ENCODE measurements at regions not wholly inside any gene's neighbourhood (a gene's known extent, or its start where the extent isn't known, plus 50 kb on each side); places are given as distances from the start of the nearest gene placed in this dataset.

DNA sequence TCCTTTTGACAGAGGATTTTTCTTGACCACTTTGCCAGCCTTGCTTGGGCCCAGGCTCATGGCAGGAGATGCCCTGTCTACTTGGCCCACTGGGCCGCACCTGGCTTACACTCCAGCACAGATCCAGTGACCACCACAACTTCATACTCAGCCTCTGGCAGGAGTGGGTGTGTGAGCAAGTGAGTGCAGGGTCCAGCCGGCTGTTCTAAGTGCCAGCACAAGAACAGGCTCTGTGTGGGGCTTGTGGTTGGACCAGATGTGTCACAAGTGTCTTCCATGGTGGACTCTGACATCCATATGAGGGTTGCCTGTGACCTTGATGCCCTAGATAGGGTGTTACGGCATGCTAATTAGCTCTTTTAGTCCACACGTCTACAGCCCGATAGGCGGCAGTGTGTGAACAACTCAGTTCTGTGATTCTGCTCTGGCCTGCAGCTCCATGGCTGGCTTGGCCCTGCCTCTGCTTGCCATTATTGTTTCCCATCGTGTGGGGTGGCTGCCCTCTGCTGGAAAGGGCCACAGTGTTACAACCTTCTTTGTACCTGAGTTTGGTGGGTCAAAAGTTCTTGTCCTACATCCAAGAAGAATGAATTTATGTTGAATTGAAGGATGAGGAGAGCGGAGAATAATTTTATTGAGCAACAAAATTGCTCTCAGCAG lies 1089.1 kb downstream of the SLC6A15 start:
- TF ChIP-seq, protein P1, sequence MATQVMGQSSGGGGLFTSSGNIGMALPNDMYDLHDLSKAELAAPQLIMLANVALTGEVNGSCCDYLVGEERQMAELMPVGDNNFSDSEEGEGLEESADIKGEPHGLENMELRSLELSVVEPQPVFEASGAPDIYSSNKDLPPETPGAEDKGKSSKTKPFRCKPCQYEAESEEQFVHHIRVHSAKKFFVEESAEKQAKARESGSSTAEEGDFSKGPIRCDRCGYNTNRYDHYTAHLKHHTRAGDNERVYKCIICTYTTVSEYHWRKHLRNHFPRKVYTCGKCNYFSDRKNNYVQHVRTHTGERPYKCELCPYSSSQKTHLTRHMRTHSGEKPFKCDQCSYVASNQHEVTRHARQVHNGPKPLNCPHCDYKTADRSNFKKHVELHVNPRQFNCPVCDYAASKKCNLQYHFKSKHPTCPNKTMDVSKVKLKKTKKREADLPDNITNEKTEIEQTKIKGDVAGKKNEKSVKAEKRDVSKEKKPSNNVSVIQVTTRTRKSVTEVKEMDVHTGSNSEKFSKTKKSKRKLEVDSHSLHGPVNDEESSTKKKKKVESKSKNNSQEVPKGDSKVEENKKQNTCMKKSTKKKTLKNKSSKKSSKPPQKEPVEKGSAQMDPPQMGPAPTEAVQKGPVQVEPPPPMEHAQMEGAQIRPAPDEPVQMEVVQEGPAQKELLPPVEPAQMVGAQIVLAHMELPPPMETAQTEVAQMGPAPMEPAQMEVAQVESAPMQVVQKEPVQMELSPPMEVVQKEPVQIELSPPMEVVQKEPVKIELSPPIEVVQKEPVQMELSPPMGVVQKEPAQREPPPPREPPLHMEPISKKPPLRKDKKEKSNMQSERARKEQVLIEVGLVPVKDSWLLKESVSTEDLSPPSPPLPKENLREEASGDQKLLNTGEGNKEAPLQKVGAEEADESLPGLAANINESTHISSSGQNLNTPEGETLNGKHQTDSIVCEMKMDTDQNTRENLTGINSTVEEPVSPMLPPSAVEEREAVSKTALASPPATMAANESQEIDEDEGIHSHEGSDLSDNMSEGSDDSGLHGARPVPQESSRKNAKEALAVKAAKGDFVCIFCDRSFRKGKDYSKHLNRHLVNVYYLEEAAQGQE (tag by site-specific recombination; IDR thresholded peaks at IDR 0.05) = no peak
- TF ChIP-seq ZBTB17 (tag by site-specific recombination; IDR thresholded peaks at IDR 0.05) (no peak), ZNF548 (tag by site-specific recombination; IDR thresholded peaks at IDR 0.05) (no peak), ZNF514 (tag by site-specific recombination; IDR thresholded peaks at IDR 0.05) (no peak)
- TF ChIP-seq, protein P2, sequence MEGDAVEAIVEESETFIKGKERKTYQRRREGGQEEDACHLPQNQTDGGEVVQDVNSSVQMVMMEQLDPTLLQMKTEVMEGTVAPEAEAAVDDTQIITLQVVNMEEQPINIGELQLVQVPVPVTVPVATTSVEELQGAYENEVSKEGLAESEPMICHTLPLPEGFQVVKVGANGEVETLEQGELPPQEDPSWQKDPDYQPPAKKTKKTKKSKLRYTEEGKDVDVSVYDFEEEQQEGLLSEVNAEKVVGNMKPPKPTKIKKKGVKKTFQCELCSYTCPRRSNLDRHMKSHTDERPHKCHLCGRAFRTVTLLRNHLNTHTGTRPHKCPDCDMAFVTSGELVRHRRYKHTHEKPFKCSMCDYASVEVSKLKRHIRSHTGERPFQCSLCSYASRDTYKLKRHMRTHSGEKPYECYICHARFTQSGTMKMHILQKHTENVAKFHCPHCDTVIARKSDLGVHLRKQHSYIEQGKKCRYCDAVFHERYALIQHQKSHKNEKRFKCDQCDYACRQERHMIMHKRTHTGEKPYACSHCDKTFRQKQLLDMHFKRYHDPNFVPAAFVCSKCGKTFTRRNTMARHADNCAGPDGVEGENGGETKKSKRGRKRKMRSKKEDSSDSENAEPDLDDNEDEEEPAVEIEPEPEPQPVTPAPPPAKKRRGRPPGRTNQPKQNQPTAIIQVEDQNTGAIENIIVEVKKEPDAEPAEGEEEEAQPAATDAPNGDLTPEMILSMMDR (tag by site-specific recombination; IDR thresholded peaks at IDR 0.05) = no peak
